ENCODE measurements at regions not wholly inside any gene's neighbourhood (a gene's known extent, or its start where the extent isn't known, plus 50 kb on each side); places are given as distances from the start of the nearest gene placed in this dataset.

DNA sequence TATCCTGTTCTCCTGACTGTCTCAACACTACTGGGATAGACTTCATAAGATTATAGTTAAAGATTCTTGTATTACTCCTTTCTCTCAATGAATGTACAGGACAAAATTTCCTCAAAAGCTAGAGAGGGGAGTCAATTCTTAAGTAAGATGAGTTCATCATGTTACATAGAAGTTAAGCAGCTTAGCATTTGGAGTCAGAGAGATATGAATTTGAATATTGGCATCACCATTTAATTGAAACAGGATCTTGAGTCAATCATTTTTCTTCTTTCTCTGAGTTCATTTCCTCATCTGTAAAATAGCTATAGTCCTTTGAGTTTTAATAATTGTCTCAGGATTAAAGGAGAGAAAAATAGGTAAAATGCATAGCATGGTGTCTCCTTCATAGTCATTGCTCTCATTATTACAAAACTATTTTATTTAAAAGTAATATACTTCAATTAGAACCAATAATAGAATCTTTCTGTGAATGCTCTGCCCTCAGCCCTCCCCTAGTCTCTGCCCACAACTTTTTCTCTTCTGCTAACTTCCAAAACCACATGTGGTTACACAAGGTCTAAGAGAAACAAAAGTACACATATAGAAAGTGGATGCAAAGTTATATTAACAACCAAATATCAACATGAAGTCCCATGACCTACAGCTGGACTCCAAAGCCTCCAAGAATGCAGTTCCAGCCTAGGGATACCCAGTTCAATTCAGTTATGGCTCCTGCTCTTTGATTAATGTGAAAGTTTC, 265.6 kb downstream of the TLE1 start:
- H2BK120ac ChIP-seq (replicated peaks; ENCODE audit: low read depth, low read length), result no peak overlapping the region
- no peaks in the 10 kb centered on the region for H3K36me3 ChIP-seq (ENCODE audit: control insufficient read depth in 2 of 4, insufficient read depth in 4 of 4, low read length in 3 of 4)
- FAIRE-seq, result no peak
- H2BK12ac ChIP-seq (ENCODE audit: low read depth, low read length), result no peak overlapping the region
- no peaks in the 10 kb centered on the region for H3K27me3 ChIP-seq (replicated peaks in 1 of 4; ENCODE audit: control insufficient read depth in 3 of 4, extremely low read depth in 1 of 4, insufficient read depth in 3 of 4, low read length in 3 of 4)
- H3K27ac ChIP-seq (ENCODE audit: low read depth, low read length), result no peak overlapping the region
- H3K9ac ChIP-seq (replicated peaks in 1 of 4; ENCODE audit: extremely low read depth in 1 of 4, low read depth in 3 of 4, low read length in 3 of 4), result no peak overlapping the region
- H4K5ac ChIP-seq (ENCODE audit: insufficient read length, low read depth, low read length), result no peak overlapping the region
- CTCF ChIA-PET (ENCODE audit: partially characterized antibody), result no interaction called here
- no peak overlapping the region for H4K91ac ChIP-seq (replicated peaks; ENCODE audit: insufficient read length, low read length)
- H3K79me1 ChIP-seq (ENCODE audit: low read depth, low read length), result no peaks in the 10 kb centered on the region
- H3K4me1 ChIP-seq (replicated peaks in 1 of 4; ENCODE audit: control insufficient read depth in 3 of 4, insufficient read depth in 4 of 4, low read length in 3 of 4), result no peaks in the 10 kb centered on the region
- peaks cover 5 to 13% of the 10 kb centered on the region in 2 experiments; a peak in 3 of 4 replicates for H3K9me3 ChIP-seq (ENCODE audit: insufficient read depth in 2 of 2, low read depth in 1 of 2, low read length in 1 of 2)
- H2AFZ ChIP-seq (ENCODE audit: low read length), result no peak overlapping the region
- no peak overlapping the region for H2BK15ac ChIP-seq (ENCODE audit: low read length)
- POLR2A ChIA-PET (ENCODE audit: partially characterized antibody), result no interaction called here
- no peak overlapping the region for H3K14ac ChIP-seq (ENCODE audit: insufficient read length)
- no peak overlapping the region for H3K23ac ChIP-seq (ENCODE audit: insufficient read length)
- H3K23me2 ChIP-seq (ENCODE audit: low read depth, low read length), result no peaks in the 10 kb centered on the region
- H3K4me3 ChIP-seq (ENCODE audit: extremely low read depth in 1 of 4, insufficient read depth in 2 of 4, low read depth in 3 of 4, low read length in 4 of 4), result no peak overlapping the region
- H3K4ac ChIP-seq (replicated peaks; ENCODE audit: insufficient read length, low read depth, low read length), result no peak overlapping the region
- H3K4me2 ChIP-seq (ENCODE audit: insufficient read depth in 1 of 2, low read depth in 2 of 2, low read length in 2 of 2), result no peak overlapping the region
- no peak overlapping the region for H2BK5ac ChIP-seq (ENCODE audit: low read depth, low read length)
- no peak overlapping the region for H3K18ac ChIP-seq (ENCODE audit: extremely low read depth, low read length)
- no peak overlapping the region for H3K56ac ChIP-seq (replicated peaks; ENCODE audit: insufficient read length, low read depth, low read length)
- no peaks in the 10 kb centered on the region for H3K79me2 ChIP-seq (ENCODE audit: control insufficient read depth in 1 of 2, insufficient read depth in 2 of 2, low read length in 2 of 2)
- no peaks in the 10 kb centered on the region for H4K20me1 ChIP-seq (replicated peaks in 1 of 2; ENCODE audit: control insufficient read depth in 1 of 2, insufficient read depth in 2 of 2, low read length in 2 of 2)
- TF ChIP-seq BCL11A (IDR thresholded peaks at IDR 0.05; ENCODE audit: low read depth in 2 of 2, low read length in 2 of 2), result no peak
- TF ChIP-seq, protein P1, sequence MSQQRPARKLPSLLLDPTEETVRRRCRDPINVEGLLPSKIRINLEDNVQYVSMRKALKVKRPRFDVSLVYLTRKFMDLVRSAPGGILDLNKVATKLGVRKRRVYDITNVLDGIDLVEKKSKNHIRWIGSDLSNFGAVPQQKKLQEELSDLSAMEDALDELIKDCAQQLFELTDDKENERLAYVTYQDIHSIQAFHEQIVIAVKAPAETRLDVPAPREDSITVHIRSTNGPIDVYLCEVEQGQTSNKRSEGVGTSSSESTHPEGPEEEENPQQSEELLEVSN (IDR thresholded peaks at IDR 0.05), result no peak
- no peak for TF ChIP-seq TBP (IDR thresholded peaks at IDR 0.05; ENCODE audit: low read depth, low read length)
- TF ChIP-seq, protein P2, sequence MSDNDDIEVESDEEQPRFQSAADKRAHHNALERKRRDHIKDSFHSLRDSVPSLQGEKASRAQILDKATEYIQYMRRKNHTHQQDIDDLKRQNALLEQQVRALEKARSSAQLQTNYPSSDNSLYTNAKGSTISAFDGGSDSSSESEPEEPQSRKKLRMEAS (IDR thresholded peaks at IDR 0.05), result no peak
- TF ChIP-seq CREB1 (IDR thresholded peaks at IDR 0.05), result no peak
- TF ChIP-seq RBBP5 (IDR thresholded peaks at IDR 0.05; ENCODE audit: borderline replicate concordance, low read depth, low read length), result no peak
- no peak for TF ChIP-seq YY1 (IDR thresholded peaks at IDR 0.05; ENCODE audit: low read depth, low read length)
- no peak for TF ChIP-seq SIN3A (conservative IDR thresholded peaks at IDR 0.05 in 1 of 2, IDR thresholded peaks at IDR 0.05 in 1 of 2; ENCODE audit: low read depth in 1 of 2, low read length in 2 of 2)
- no peak for TF ChIP-seq CBX8 (IDR thresholded peaks at IDR 0.05; ENCODE audit: borderline replicate concordance, low read depth, low read length)
- TF ChIP-seq RAD21 (IDR thresholded peaks at IDR 0.05 in 1 of 2, conservative IDR thresholded peaks at IDR 0.05 in 1 of 2; ENCODE audit: low read depth in 2 of 2, low read length in 2 of 2), result no peak
- no peak for TF ChIP-seq EZH2 (IDR thresholded peaks at IDR 0.05; ENCODE audit: low read depth, low read length, severe bottlenecking)
- TF ChIP-seq CTBP2 (IDR thresholded peaks at IDR 0.05; ENCODE audit: borderline replicate concordance, insufficient read depth, insufficient read length, low read length), result no peak
- no peak overlapping the region for H2AK5ac ChIP-seq (ENCODE audit: low read depth, low read length)
- no peak overlapping the region for H2BK20ac ChIP-seq (ENCODE audit: low read length)
- no peak overlapping the region for H4K8ac ChIP-seq (ENCODE audit: extremely low read depth, insufficient read depth, low read length)
- DNase-seq (ENCODE audit: low read depth in 1 of 2, low spot score in 2 of 2), result no peak
